ENCODE measurements at regions not wholly inside any gene's neighbourhood (a gene's known extent, or its start where the extent isn't known, plus 50 kb on each side); places are given as distances from the start of the nearest gene placed in this dataset.

DNA sequence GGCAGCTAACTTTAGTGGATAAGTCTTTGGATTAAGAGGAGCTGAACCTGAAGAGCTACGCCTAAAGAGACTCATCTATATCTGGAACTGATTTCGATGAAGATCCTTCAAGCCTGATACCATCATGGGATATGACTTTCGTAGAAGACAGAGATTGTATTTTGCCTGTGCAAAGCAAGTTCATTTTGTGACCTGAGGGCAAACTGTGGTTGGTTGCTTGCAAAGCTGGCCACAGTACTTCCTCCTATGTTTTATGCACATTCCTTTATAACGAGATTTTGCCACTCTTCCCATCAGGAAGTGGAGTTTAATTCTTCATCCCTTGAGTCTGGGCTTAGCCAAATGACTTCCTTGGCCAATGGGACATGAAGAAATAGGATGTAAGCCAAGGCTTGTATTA is 519.3 kb upstream of the NR3C2 start:
- TF ChIP-seq, protein P1, sequence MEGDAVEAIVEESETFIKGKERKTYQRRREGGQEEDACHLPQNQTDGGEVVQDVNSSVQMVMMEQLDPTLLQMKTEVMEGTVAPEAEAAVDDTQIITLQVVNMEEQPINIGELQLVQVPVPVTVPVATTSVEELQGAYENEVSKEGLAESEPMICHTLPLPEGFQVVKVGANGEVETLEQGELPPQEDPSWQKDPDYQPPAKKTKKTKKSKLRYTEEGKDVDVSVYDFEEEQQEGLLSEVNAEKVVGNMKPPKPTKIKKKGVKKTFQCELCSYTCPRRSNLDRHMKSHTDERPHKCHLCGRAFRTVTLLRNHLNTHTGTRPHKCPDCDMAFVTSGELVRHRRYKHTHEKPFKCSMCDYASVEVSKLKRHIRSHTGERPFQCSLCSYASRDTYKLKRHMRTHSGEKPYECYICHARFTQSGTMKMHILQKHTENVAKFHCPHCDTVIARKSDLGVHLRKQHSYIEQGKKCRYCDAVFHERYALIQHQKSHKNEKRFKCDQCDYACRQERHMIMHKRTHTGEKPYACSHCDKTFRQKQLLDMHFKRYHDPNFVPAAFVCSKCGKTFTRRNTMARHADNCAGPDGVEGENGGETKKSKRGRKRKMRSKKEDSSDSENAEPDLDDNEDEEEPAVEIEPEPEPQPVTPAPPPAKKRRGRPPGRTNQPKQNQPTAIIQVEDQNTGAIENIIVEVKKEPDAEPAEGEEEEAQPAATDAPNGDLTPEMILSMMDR (tag by site-specific recombination; IDR thresholded peaks at IDR 0.05): no peak
- TF ChIP-seq, protein P2, sequence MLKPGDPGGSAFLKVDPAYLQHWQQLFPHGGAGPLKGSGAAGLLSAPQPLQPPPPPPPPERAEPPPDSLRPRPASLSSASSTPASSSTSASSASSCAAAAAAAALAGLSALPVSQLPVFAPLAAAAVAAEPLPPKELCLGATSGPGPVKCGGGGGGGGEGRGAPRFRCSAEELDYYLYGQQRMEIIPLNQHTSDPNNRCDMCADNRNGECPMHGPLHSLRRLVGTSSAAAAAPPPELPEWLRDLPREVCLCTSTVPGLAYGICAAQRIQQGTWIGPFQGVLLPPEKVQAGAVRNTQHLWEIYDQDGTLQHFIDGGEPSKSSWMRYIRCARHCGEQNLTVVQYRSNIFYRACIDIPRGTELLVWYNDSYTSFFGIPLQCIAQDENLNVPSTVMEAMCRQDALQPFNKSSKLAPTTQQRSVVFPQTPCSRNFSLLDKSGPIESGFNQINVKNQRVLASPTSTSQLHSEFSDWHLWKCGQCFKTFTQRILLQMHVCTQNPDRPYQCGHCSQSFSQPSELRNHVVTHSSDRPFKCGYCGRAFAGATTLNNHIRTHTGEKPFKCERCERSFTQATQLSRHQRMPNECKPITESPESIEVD (tag by site-specific recombination; IDR thresholded peaks at IDR 0.05): no peak
- TF ChIP-seq SP2 (tag by site-specific recombination; IDR thresholded peaks at IDR 0.05) (no peak), ZIC2 (tag by site-specific recombination; IDR thresholded peaks at IDR 0.05) (no peak), ZNF558 (tag by site-specific recombination; IDR thresholded peaks at IDR 0.05) (no peak), KLF16 (tag by site-specific recombination; IDR thresholded peaks at IDR 0.05) (no peak), ZNF132 (tag by site-specific recombination; IDR thresholded peaks at IDR 0.05; ENCODE audit: borderline replicate concordance) (no peak), ZNF610 (tag by site-specific recombination; IDR thresholded peaks at IDR 0.05; ENCODE audit: borderline replicate concordance) (no peak)
- TF ChIP-seq, protein P3, sequence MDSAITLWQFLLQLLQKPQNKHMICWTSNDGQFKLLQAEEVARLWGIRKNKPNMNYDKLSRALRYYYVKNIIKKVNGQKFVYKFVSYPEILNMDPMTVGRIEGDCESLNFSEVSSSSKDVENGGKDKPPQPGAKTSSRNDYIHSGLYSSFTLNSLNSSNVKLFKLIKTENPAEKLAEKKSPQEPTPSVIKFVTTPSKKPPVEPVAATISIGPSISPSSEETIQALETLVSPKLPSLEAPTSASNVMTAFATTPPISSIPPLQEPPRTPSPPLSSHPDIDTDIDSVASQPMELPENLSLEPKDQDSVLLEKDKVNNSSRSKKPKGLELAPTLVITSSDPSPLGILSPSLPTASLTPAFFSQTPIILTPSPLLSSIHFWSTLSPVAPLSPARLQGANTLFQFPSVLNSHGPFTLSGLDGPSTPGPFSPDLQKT (IDR thresholded peaks at IDR 0.05; ENCODE audit: borderline replicate concordance, low read depth, low read length): no peak
- TF ChIP-seq, protein P4, sequence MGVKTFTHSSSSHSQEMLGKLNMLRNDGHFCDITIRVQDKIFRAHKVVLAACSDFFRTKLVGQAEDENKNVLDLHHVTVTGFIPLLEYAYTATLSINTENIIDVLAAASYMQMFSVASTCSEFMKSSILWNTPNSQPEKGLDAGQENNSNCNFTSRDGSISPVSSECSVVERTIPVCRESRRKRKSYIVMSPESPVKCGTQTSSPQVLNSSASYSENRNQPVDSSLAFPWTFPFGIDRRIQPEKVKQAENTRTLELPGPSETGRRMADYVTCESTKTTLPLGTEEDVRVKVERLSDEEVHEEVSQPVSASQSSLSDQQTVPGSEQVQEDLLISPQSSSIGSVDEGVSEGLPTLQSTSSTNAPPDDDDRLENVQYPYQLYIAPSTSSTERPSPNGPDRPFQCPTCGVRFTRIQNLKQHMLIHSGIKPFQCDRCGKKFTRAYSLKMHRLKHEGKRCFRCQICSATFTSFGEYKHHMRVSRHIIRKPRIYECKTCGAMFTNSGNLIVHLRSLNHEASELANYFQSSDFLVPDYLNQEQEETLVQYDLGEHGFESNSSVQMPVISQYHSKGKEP (tag by site-specific recombination; IDR thresholded peaks at IDR 0.05): no peak
- TF ChIP-seq, protein P5, sequence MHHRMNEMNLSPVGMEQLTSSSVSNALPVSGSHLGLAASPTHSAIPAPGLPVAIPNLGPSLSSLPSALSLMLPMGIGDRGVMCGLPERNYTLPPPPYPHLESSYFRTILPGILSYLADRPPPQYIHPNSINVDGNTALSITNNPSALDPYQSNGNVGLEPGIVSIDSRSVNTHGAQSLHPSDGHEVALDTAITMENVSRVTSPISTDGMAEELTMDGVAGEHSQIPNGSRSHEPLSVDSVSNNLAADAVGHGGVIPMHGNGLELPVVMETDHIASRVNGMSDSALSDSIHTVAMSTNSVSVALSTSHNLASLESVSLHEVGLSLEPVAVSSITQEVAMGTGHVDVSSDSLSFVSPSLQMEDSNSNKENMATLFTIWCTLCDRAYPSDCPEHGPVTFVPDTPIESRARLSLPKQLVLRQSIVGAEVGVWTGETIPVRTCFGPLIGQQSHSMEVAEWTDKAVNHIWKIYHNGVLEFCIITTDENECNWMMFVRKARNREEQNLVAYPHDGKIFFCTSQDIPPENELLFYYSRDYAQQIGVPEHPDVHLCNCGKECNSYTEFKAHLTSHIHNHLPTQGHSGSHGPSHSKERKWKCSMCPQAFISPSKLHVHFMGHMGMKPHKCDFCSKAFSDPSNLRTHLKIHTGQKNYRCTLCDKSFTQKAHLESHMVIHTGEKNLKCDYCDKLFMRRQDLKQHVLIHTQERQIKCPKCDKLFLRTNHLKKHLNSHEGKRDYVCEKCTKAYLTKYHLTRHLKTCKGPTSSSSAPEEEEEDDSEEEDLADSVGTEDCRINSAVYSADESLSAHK (tag by site-specific recombination; IDR thresholded peaks at IDR 0.05): no peak
